GM23338 (cell line): ENCODE measurements at regions not wholly inside any gene's neighbourhood (a gene's known extent, or its start where the extent isn't known, plus 50 kb on each side); places are given as distances from the start of the nearest gene placed in this dataset.

ENCODE experiments used
- ATAC-seq: fragments of 200-7000 bp; cut with Tn5 transposase; 3 replicates; pipeline ENCODE4 v1.9.1; 2020
- DNase-seq: peaks from one replicate; pipeline ENCODE4 v3.0.0-alpha.2; 2015; ENCODE audit warnings: low spot score
- H2AFZ ChIP-seq: fragments of 200-600 bp; sonication (generic); 2 replicates; pipeline ENCODE4 v1.8.0; 2016; ENCODE audit warnings: antibody characterized with exemption, mild to moderate bottlenecking, moderate library complexity
- H3F3A ChIP-seq: fragments of 200-600 bp; sonication (generic); replicated peaks from 2 replicates; pipeline ENCODE4 v1.8.0; 2017; ENCODE audit warnings: antibody characterized with exemption, mixed run types, low read depth
- H3K27ac ChIP-seq: fragments of 200-600 bp; sonication (generic); 2 replicates; pipeline ENCODE4 v1.6.1; 2016; ENCODE audit warnings: low read depth
- H3K27me3 ChIP-seq: fragments of 200-600 bp; sonication (generic); 2 replicates; pipeline ENCODE4 v1.8.0; 2016; ENCODE audit warnings: mild to moderate bottlenecking, mixed run types, moderate library complexity; ENCODE audit not compliant: insufficient read depth
- H3K36me3 ChIP-seq: fragments of 200-600 bp; sonication (generic); 2 replicates; pipeline ENCODE4 v1.8.0; 2016; ENCODE audit warnings: mild to moderate bottlenecking; ENCODE audit not compliant: insufficient read depth
- H3K4me1 ChIP-seq: fragments of 200-600 bp; sonication (generic); 2 replicates; pipeline ENCODE4 v1.8.0; 2016; ENCODE audit warnings: mild to moderate bottlenecking, moderate library complexity; ENCODE audit not compliant: insufficient read depth
- H3K4me2 ChIP-seq: fragments of 200-600 bp; sonication (generic); 2 replicates; pipeline ENCODE4 v1.7.1; 2017; ENCODE audit warnings: mixed run types
- H3K4me3 ChIP-seq: fragments of 200-600 bp; sonication (generic); 2 replicates; pipeline ENCODE4 v1.6.1; 2016; ENCODE audit warnings: mixed run types
- H3K79me2 ChIP-seq: fragments of 200-600 bp; sonication (generic); replicated peaks from 2 replicates; pipeline ENCODE4 v1.8.0; 2017; ENCODE audit warnings: mild to moderate bottlenecking; ENCODE audit not compliant: insufficient read depth
- H3K9me2 ChIP-seq: fragments of 200-600 bp; sonication (generic); 2 replicates; pipeline ENCODE4 v1.8.0; 2017; ENCODE audit not compliant: insufficient read depth
- H4K20me1 ChIP-seq: fragments of 200-600 bp; sonication (generic); replicated peaks from 2 replicates; pipeline ENCODE4 v1.8.0; 2017; ENCODE audit warnings: mild to moderate bottlenecking; ENCODE audit not compliant: insufficient read depth
- H3K27ac Mint-ChIP-seq: 2 replicates; pipeline ENCODE4 v1.8.0; 2020; ENCODE audit warnings: inconsistent platforms, mild to moderate bottlenecking, moderate library complexity, mixed read lengths
- H3K27me3 Mint-ChIP-seq: 3 replicates; pipeline ENCODE4 v1.8.0; 2022; ENCODE audit warnings: low read depth, mild to moderate bottlenecking, moderate library complexity, mixed read lengths, inconsistent platforms; ENCODE audit not compliant: insufficient read depth, poor library complexity
- H3K36me3 Mint-ChIP-seq: 3 replicates; pipeline ENCODE4 v1.8.0; 2021; ENCODE audit warnings: low read depth, mild to moderate bottlenecking, inconsistent platforms, moderate library complexity, mixed read lengths
- H3K4me1 Mint-ChIP-seq: 3 replicates; pipeline ENCODE4 v1.8.0; 2020; ENCODE audit warnings: mild to moderate bottlenecking, inconsistent platforms, mixed read lengths
- H3K4me3 Mint-ChIP-seq: 3 replicates; pipeline ENCODE4 v1.8.0; 2021; ENCODE audit warnings: moderate library complexity, mild to moderate bottlenecking, inconsistent platforms, mixed read lengths
- H3K9me3 Mint-ChIP-seq: 3 replicates; pipeline ENCODE4 v1.8.0; 2020; ENCODE audit warnings: moderate library complexity, mild to moderate bottlenecking, inconsistent platforms, mixed read lengths
- CREB1 ChIP-seq: fragments of 250-450 bp; sonication (Bioruptor Pico); IDR thresholded peaks from 2 replicates; pipeline ENCODE4 v1.5.0; 2020; ENCODE audit warnings: low read depth, mild to moderate bottlenecking, moderate library complexity
- CTCF ChIP-seq, 2 experiments: fragments of 200-600 bp in 1 of 2; sonication (generic) in 1 of 2; conservative IDR thresholded peaks; 2 replicates each; pipeline versions ENCODE4 v1.5.1 to v1.6.1; 2016 to 2017; ENCODE audit warnings: antibody characterized with exemption in 2 of 2, low read depth in 2 of 2, mild to moderate bottlenecking in 2 of 2, moderate library complexity in 1 of 2
- ETS1 ChIP-seq: IDR thresholded peaks from 2 replicates; pipeline ENCODE4 v1.6.1; 2016; ENCODE audit warnings: antibody characterized with exemption
- EZH2 ChIP-seq: fragments of 200-600 bp; sonication (generic); IDR thresholded peaks from one replicate; pipeline ENCODE4 v1.8.0; 2017; ENCODE audit warnings: antibody characterized with exemption, mild to moderate bottlenecking, low read depth; ENCODE audit not compliant: unreplicated experiment
- EZH2phosphoT487 ChIP-seq: fragments of 200-600 bp; sonication (generic); IDR thresholded peaks from one replicate; pipeline ENCODE4 v1.8.1; 2018; ENCODE audit warnings: antibody characterized with exemption; ENCODE audit not compliant: unreplicated experiment
- JUNB ChIP-seq: IDR thresholded peaks from one replicate; pipeline ENCODE4 v1.6.1; 2016; ENCODE audit warnings: antibody characterized with exemption; ENCODE audit not compliant: unreplicated experiment
- POLR2AphosphoS5 ChIP-seq: IDR thresholded peaks from 2 replicates; pipeline ENCODE4 v1.6.1; 2016; ENCODE audit warnings: antibody characterized with exemption, low read depth
- STAT1 ChIP-seq: IDR thresholded peaks from one replicate; pipeline ENCODE4 v1.6.1; 2016; ENCODE audit warnings: antibody characterized with exemption; ENCODE audit not compliant: unreplicated experiment
- ZNF114 ChIP-seq: fragments of 250-450 bp; sonication (Bioruptor Pico); IDR thresholded peaks from 2 replicates; pipeline ENCODE4 v1.5.0; 2020; ENCODE audit warnings: mild to moderate bottlenecking, moderate library complexity
- ZNF331 ChIP-seq: fragments of 250-450 bp; sonication (Bioruptor Pico); IDR thresholded peaks from 2 replicates; pipeline ENCODE4 v1.5.0; 2020; ENCODE audit warnings: low read depth, mild to moderate bottlenecking, moderate library complexity
- ZNF462 ChIP-seq: fragments of 250-450 bp; sonication (Bioruptor Pico); IDR thresholded peaks from 2 replicates; pipeline ENCODE4 v1.5.0; 2020; ENCODE audit warnings: mild to moderate bottlenecking, moderate library complexity

- TF ChIP-seq CTCF (conservative IDR thresholded peaks at IDR 0.05; ENCODE audit: low read depth in 2 of 2) (no peak), ZNF331 (CRISPR knock-in tag) (no peak), EZH2phosphoT487 (no peak)
Measured at GRCh38 chr1:181909010-181909409, 152.5 kb downstream of the ZNF648 start (continued).

- Histone ChIP-seq H3K4me3 (no peak overlapping the region), H3K9me2 (no peaks in the 10 kb centered on the region), H3K4me1 (no peaks in the 10 kb centered on the region), H3F3A (no peaks in the 10 kb centered on the region), H3K79me2 (no peaks in the 10 kb centered on the region), H3K4me2 (no peak overlapping the region), H3K27me3 (no peaks in the 10 kb centered on the region), H3K27ac (no peak overlapping the region), H3K36me3 (no peaks in the 10 kb centered on the region), H4K20me1 (no peaks in the 10 kb centered on the region), H2AFZ (no peak overlapping the region)
- Mint-ChIP-seq H3K36me3 (no peaks in the 10 kb centered on the region), H3K9me3 (no peaks in the 10 kb centered on the region; the same call in 2 of the 3 replicates), H3K27ac (no peak overlapping the region), H3K4me1 (no peaks in the 10 kb centered on the region; the same call in 2 of the 3 replicates), H3K27me3 (no peaks in the 10 kb centered on the region), H3K4me3 (no peak overlapping the region)
- no peak for DNase-seq
- no peak for ATAC-seq
- TF ChIP-seq ZNF462 (CRISPR knock-in tag) (no peak), EZH2phosphoT487 (no peak), ZNF114 (CRISPR knock-in tag) (no peak), JUNB (no peak), EZH2 (no peak), CREB1 (no peak), CTCF (conservative IDR thresholded peaks at IDR 0.05; ENCODE audit: low read depth in 2 of 2) (no peak), STAT1 (no peak), ETS1 (no peak), ZNF331 (CRISPR knock-in tag) (no peak), POLR2AphosphoS5 (no peak)
Measured at GRCh38 chr1:181906631-181907030, 154.9 kb downstream of the ZNF648 start.
